Stimulated activated CD4-positive, alpha-beta T cell treated with anti-CD3 and anti-CD28 coated beads, Interleukin-4, amount 100 ng/mL, for 4 hours (primary cell): ENCODE measurements at regions not wholly inside any gene's neighbourhood (a gene's known extent, or its start where the extent isn't known, plus 50 kb on each side); places are given as distances from the start of the nearest gene placed in this dataset.

Experiments used
- DNase-seq, 2 experiments: peaks; one replicate each; pipeline ENCODE4 v3.0.0-alpha.2; 2020

- no peak for DNase-seq
These were observed 72.3 kb upstream of the LEP start for GRCh38 chr7:128168667-128169210.

DNA sequence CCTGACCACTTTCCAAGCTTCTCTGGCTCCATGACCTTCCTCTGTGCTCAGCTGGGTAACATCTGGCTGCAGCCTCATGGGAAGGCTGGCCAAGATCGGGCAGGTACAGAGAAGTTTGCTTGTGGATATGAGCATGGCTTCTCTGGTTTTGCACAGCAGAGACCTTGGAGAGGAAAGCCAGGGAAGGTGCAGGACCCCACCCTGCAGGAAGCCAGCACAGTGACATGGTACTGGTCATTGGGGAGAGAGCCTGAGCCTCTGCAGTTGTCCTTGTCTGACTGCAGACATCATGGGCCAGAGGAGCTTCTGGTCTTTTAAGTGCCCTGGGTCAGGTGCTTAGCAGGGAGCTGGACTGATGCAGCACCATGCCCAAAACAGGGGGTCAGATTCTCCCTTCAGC is 70.6 kb upstream of the LEP start:
- no peak for DNase-seq

GRCh38 chr7:128171342-128171918 is 69.6 kb upstream of the LEP start:
- no peak for DNase-seq

GRCh38 chr7:128172151-128172550 is 68.9 kb upstream of the LEP start:
- DNase-seq = no peak

DNA sequence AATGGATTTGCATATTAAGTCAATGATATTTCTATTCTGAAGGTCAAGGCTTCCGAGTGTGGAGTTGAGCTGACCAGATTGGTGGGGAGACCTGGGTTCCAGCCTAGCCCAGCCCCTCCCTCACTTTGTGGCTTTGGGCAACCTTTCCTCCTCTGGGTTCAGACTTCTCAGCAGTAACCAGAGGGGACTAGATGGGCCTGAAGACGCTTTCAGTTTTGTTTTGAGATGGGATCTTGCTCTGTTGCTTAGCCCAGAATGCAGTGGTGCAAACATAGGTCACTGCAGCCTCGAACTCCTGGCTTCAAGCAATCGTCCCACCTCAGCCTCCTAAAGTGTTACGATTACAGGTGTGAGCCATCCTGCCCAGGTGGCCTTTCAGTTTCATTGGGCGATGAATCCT is 68.1 kb upstream of the LEP start:
- DNase-seq = no peak

DNA sequence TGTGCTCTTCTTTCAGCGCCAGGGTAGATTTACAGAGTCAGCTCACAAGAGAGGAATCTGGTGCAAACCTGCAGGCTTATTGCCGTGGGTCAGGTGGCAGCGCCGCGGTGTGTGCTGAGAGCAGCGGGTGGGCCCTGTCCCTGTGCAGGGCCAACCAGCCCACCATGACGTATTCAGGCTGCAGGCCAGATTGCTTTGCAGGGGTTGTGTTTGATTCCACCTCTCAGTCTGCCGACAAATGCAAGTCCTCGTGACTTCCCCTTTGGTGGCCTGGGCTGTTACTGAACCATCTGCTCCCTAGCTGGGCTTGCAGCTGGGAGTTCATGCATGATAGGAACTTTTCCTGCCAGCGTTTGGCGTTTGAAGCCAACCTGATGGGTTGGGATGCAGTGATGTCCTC is 66.7 kb upstream of the LEP start:
- DNase-seq = no peak

DNA sequence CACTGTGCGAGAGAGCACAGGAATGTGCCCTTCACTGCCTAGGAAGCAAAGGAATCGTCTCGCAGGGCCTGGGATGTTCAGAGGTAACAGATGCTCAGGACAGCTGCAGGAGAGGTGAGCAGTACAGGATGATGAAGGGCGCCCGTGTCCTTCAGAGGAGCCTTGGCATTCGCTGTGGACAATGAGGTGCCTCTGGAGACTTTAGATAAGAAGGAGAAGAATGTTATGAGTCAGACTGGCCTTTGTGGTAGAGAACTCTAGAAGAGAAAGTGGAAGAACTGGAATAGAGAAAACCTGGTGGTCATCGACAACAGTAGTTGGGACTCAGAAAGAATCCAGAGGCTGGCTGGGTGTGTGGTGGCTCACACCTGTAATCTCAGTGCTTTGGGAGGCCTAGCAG is 64.4 kb upstream of the LEP start:
- DNase-seq = no peak

DNA sequence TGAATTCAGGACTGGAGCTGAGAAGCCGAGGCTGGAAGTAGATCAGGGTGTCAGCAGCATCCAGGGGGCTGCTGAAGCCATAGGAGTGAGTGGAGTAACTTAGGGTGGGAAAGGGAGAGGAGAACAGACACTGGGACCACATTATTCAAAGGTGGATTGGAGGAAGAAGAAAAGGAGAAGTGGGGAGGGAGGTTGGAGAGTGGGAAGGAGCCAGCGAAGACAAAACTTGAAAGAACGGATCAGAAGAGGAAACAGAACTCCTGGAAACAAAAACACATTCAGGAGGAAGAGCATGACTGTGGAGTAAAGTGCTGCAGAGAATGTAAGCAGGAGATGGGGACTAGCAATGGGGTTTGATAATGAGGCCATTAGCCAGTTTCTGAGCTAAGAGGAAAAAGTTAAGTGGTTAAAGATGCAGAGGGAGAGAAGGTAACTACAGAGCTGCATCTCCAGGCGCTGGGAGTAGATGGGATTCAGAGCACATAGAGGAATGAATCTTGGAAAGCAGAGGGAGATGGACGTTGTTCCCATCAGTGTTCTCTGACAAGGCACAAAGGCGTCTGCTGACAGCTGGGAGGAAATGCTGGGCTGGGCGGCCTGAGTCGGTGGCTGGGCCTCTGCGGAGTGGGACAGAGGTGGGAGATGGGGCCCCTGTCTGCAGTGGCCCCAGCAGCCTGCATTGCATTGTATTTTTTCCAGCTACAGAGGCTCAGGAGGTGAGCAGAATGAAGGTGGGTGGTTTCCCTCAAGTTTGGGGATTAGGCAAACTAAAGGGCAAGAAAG is 63.1 kb upstream of the LEP start:
- DNase-seq = no peak

DNA sequence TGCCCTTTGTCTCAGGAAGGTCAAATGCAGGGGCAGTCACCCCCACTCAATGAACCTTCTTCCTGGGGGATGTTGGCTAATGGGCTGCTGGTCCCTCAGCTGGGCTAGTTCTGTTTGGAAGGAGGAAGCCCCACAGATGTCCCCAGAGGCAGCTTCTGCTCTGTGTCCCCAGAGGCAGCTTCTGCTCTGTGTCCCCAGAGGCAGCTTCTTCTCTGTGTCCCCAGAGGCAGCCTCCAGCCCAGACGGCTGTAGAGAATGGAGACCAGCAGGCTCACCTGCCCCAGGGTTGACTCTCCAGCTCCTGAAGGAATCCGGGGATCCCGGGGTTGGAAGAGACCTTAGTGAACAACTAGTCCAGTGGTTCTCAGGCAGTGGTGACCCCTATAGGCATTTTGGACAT is 62.5 kb upstream of the LEP start:
- no peak for DNase-seq

DNA sequence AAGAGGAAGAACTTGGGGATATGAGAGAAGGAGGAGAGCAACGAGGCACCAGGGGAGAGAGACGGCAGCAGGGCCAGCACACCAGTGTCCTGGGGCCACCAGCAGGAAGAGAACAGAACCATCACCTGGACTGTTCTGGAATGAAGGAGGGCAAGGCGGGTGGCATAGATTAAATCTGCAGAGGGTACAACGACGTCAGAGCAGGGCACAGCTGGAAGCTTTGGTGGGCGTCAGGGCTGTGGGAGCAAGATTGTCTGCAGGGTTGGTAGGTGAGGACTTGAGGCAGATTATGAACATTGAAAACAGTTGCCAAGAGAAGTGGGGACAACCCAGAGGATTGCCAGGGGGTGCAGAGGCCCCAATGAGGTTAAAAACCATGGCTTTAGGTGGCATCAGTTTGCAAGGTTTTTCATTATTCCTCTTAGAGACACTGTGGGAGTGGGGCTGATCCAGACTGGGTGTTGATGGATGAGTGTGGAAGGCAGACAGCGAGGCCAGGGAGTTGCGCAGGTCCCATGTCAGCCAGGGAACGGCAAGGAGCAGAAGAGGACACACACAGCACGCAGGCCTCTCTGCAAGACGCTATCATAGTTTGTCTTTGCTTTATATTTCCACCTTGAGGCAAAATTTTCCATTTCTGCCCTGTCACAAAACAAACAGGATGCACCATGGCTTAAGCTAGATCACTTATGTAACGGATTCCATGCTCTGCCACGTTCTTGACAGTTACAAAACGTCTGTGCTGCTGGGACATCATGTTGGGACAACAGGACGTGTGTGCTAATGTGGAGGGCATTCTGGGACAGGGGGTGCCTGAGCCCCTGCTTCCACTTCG is 52.5 kb upstream of the LEP start:
- DNase-seq = no peak

- no peak for DNase-seq
These were observed 51.7 kb upstream of the LEP start for GRCh38 chr7:128189231-128189930.

DNA sequence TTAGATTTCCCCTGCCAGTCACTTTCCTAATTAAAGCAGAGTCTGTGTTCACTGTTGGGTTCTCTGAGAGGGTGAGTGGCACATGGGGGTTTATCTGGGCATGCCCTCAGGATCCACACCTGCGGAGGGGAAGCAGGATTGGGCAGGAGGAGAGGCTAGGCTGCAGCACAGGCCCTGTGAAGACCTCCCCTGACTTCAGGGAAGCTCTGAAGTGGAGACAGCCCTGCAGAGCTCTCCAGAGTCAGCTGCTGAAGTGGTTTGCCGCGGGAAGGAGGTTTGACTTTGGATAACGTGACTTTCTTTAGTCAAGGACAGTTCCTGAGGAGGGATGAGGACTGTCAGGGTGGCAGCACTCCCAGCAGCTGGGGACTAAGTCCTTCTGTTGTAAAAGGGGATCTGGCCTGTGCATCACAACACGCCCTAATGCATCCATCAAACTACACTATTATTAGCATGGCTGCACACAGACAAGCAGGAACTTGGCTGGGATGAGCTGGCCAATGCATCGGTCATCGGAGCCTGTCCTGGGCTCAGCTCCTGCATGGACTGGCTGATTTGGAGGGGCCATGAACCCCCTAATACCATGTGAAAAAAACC is 50.9 kb upstream of the LEP start:
- no peak for DNase-seq

- no peak for DNase-seq
These were observed 49.8 kb upstream of the LEP start for GRCh38 chr7:128191136-128191844.
